ENCODE measurements at regions not wholly inside any gene's neighbourhood (a gene's known extent, or its start where the extent isn't known, plus 50 kb on each side); places are given as distances from the start of the nearest gene placed in this dataset.

DNA sequence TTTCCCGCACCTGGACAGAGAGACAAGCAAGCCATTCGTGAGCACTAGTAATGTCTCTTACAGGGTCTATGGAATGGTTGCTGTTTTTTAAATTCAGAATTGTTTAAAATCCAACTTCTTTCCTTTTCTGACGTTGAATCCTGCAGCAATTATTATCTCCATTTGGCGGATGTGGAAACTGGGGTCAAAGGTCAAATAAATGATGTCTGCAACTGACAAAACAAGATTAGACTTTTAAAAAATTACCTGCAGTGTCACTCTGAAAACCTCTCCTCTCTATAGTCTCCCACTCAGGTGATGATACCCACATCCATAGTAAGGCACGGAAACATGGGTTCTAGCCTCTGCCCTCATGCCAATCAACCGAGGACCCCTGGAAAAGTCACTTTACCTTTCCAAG, 142.7 kb upstream of the SMIM23 start:
- Histone ChIP-seq H3K4me1 (peaks cover 6% of the 10 kb centered on the region), H3K4me3 (no peak overlapping the region), H3K9me3 (no peaks in the 10 kb centered on the region), H3K27ac (no peak overlapping the region), H3K36me3 (no peaks in the 10 kb centered on the region), H3K27me3 (peaks cover 7% of the 10 kb centered on the region)
- no peak for DNase-seq (ENCODE audit: low spot score in 2 of 2)
- 95% methylated on average over 6 of the region's 6 CpGs for whole genome bisulfite sequencing
- TF ChIP-seq, protein P1, sequence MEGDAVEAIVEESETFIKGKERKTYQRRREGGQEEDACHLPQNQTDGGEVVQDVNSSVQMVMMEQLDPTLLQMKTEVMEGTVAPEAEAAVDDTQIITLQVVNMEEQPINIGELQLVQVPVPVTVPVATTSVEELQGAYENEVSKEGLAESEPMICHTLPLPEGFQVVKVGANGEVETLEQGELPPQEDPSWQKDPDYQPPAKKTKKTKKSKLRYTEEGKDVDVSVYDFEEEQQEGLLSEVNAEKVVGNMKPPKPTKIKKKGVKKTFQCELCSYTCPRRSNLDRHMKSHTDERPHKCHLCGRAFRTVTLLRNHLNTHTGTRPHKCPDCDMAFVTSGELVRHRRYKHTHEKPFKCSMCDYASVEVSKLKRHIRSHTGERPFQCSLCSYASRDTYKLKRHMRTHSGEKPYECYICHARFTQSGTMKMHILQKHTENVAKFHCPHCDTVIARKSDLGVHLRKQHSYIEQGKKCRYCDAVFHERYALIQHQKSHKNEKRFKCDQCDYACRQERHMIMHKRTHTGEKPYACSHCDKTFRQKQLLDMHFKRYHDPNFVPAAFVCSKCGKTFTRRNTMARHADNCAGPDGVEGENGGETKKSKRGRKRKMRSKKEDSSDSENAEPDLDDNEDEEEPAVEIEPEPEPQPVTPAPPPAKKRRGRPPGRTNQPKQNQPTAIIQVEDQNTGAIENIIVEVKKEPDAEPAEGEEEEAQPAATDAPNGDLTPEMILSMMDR (IDR thresholded peaks at IDR 0.05), result no peak
- no peak for TF ChIP-seq EP300 (IDR thresholded peaks at IDR 0.05)
- no peak for TF ChIP-seq POLR2AphosphoS5 (IDR thresholded peaks at IDR 0.05)
- TF ChIP-seq POLR2A (IDR thresholded peaks at IDR 0.05), result no peak

GRCh38 chr5:171644536-171644935, 141.1 kb upstream of the SMIM23 start:
- H3K9me3 ChIP-seq, result no peaks in the 10 kb centered on the region
- no peak overlapping the region for H3K27ac ChIP-seq
- H3K4me1 ChIP-seq, result peaks cover 6% of the 10 kb centered on the region
- TF ChIP-seq, protein P1 (IDR thresholded peaks at IDR 0.05), result no peak
- TF ChIP-seq EP300 (IDR thresholded peaks at IDR 0.05), result no peak
- TF ChIP-seq POLR2AphosphoS5 (IDR thresholded peaks at IDR 0.05), result no peak
- TF ChIP-seq POLR2A (IDR thresholded peaks at IDR 0.05), result no peak
- 73% methylated on average over 10 of the region's 10 CpGs for WGBS
- H3K36me3 ChIP-seq, result no peaks in the 10 kb centered on the region
- H3K4me3 ChIP-seq, result no peak overlapping the region
- H3K27me3 ChIP-seq, result peaks cover 7% of the 10 kb centered on the region
- DNase-seq (ENCODE audit: low spot score in 2 of 2), result no peak

- Histone ChIP-seq H3K27ac (no peak overlapping the region), H3K36me3 (no peaks in the 10 kb centered on the region), H3K4me1 (peaks cover 8% of the 10 kb centered on the region), H3K9me3 (no peaks in the 10 kb centered on the region), H3K4me3 (no peak overlapping the region), H3K27me3 (peaks cover 7% of the 10 kb centered on the region)
- TF ChIP-seq POLR2AphosphoS5 (IDR thresholded peaks at IDR 0.05) (no peak), POLR2A (IDR thresholded peaks at IDR 0.05) (no peak), EP300 (IDR thresholded peaks at IDR 0.05) (no peak)
- TF ChIP-seq, protein P1 (IDR thresholded peaks at IDR 0.05), result no peak
- 61% methylated on average over 14 of the region's 14 CpGs for WGBS
- no peak for DNase-seq (ENCODE audit: low spot score in 2 of 2)
Measured at GRCh38 chr5:171646102-171647042, 139.2 kb upstream of the SMIM23 start.

DNA sequence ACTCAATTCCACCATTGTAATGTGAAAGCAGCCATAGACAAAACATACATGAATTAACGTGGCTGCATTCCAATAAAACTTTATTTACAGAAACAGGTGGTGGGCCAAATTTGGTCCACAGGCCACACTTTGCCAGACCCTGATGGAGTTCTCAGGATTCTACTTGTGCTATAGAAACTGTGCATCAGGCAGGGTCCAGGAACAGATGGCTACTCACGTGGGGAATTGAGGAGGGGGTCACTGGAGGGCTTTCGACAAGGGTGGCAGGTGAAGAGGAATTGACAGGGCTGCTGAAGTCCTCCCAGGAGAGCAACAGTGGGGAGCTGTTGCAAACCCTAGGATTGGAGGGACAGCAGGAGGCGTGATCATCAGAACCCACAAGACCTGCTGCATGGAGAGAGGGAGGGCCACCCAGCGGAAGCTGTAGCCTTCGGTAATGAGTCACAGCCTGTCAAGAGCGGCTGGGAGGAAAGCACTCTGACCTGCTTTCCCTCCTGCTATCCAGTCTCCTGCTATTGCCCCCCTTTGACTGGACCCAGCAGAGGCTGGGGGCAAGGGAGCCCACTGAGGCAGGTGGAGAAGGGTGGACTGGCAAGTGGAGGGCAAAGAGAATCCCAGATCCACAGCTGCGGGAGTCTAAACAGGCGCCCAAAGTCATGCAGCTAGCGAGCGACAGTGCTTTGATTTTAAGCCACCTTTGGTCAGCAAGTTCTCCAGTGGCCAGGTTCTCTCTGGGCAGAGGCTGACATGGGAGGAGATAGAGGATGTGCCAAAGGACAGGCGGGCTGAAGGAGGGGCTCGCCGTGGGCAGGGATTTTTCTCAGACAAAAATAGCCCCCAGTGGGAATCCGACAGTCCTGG, 138.3 kb upstream of the SMIM23 start:
- no peak for TF ChIP-seq EP300 (IDR thresholded peaks at IDR 0.05)
- TF ChIP-seq, protein P1 (IDR thresholded peaks at IDR 0.05), result no peak
- TF ChIP-seq POLR2A (IDR thresholded peaks at IDR 0.05), result no peak
- TF ChIP-seq POLR2AphosphoS5 (IDR thresholded peaks at IDR 0.05), result no peak
- Histone ChIP-seq H3K36me3 (no peaks in the 10 kb centered on the region), H3K27me3 (peaks cover 7% of the 10 kb centered on the region), H3K27ac (no peak overlapping the region), H3K4me3 (no peak overlapping the region), H3K4me1 (peaks cover 8% of the 10 kb centered on the region), H3K9me3 (no peaks in the 10 kb centered on the region)
- WGBS, result 76% methylated on average over 14 of the region's 15 CpGs
- no peak for DNase-seq (ENCODE audit: low spot score in 2 of 2)

DNA sequence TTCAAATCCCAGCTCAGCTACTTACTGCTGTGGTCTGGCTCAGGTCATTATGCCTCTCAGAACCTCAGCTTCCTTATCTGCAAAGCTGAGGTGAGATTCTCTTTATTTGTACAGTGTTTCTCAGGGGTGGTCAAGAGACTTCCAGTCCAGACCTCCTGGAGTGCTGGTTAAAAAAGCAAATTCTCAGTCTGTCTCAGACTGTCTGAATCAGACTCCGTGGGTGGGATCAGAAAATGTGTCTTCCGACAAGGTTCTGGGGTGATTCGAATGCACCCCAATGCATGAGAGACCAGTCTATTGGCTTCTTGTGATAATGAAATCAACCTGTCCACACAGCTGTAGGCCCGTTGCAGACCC, 137.7 kb upstream of the SMIM23 start:
- H3K27ac ChIP-seq, result no peak overlapping the region
- TF ChIP-seq EP300 (IDR thresholded peaks at IDR 0.05), result no peak
- TF ChIP-seq, protein P1 (IDR thresholded peaks at IDR 0.05), result no peak
- TF ChIP-seq POLR2AphosphoS5 (IDR thresholded peaks at IDR 0.05), result no peak
- no peak for TF ChIP-seq POLR2A (IDR thresholded peaks at IDR 0.05)
- 87% methylated on average over 3 of the region's 4 CpGs for WGBS
- no peaks in the 10 kb centered on the region for H3K9me3 ChIP-seq
- H3K4me1 ChIP-seq, result peaks cover 8% of the 10 kb centered on the region
- H3K36me3 ChIP-seq, result no peaks in the 10 kb centered on the region
- peaks cover 7% of the 10 kb centered on the region for H3K27me3 ChIP-seq
- H3K4me3 ChIP-seq, result no peak overlapping the region
- no peak for DNase-seq (ENCODE audit: low spot score in 2 of 2)

Measured in suprapubic skin (tissue), 4 donors.